Activated CD4-positive, alpha-beta T cell treated with anti-CD3 and anti-CD28 coated beads for 24 hours (primary cell): ENCODE measurements at regions not wholly inside any gene's neighbourhood (a gene's known extent, or its start where the extent isn't known, plus 50 kb on each side); places are given as distances from the start of the nearest gene placed in this dataset.

Source experiments
- DNase-seq, 2 donors: peaks; one replicate each; pipeline ENCODE4 v3.0.0-alpha.2; 2020; ENCODE audit warnings: low read depth in 2 of 2

DNA sequence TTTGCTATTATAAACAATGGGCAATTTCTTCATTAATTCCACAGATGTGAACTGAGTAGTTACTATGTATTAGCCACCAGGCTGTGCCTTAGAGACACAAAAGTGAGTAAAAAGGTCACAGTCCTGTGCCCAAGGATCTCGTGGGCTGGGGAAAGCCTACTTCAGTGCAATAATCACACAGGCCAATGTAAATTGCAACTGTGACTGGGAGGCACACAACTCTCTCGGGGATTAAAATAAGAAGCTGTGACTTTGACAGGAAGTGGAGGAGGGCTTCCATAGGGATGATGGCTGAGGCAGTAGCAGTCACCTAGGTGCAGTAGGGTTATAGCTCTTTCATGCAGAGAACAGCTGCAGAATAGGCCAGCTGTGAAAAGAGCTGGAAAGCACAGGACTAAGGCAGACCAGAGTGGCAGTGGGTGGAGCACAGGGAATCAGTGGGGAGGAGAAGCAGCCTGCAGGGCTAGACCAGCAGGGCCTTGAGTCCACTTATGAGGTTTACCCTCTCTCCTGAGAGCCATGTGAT is 121.9 kb downstream of the MAB21L3 start:
- DNase-seq: no peak

DNA sequence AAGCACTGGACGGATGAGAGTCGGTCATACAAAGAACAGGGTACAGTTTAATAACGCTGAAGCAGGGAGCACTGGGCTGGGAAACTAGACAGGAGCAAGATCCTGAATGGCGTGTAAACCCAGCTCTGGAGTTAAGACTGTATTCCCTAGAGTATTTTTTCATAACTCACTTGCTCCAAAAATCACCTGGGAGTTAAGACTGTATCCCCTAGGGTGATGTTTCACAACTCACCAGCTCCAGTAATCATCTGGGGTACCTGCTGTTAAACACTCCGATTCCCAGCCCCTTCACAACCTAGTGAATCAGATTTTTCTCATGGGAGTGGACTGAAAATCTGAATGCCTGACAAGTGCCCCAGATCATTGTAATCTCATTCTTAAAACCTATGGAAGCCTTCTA is 123.2 kb downstream of the MAB21L3 start:
- no peak for DNase-seq

DNA sequence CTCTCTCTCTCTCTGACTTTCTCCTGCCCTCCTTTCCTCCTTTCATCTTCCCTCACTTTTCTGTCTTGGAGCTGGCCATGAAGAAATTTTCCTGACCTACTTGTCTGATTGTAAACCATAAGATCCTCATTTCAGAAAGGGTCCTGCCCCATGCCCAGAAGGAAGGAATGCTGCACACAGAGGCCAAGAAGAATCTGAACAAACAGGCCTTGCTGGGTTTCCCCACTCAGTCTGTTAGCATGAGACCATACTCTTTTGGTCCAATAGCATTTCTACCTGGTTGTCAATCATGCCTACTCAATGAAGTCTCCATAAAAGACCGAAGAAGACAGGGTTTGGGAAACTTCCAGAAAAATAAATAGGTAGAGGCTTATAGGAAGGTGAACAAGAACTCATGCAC is 128.7 kb downstream of the MAB21L3 start:
- no peak for DNase-seq

DNA sequence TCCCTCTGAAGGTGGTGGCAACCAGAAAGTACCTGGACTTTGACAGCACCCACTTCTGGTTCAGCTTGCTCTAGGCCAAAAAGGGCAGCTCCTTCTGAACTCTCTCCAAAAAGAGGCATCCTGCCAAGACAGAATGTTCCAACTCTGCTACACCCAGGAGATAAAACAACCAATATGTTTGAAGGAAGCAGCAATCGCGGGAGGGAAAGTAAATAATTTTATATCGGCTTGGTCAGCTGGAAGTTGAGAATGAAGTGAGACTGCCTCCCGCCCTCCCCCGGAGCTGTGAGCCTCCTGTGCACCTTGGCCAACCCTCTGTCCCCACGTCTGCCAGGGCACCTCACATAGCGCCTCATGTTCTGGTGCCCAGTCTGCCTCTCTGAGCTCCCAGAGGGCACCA is 130.3 kb upstream of the ATP1A1 start:
- DNase-seq: no peak

DNA sequence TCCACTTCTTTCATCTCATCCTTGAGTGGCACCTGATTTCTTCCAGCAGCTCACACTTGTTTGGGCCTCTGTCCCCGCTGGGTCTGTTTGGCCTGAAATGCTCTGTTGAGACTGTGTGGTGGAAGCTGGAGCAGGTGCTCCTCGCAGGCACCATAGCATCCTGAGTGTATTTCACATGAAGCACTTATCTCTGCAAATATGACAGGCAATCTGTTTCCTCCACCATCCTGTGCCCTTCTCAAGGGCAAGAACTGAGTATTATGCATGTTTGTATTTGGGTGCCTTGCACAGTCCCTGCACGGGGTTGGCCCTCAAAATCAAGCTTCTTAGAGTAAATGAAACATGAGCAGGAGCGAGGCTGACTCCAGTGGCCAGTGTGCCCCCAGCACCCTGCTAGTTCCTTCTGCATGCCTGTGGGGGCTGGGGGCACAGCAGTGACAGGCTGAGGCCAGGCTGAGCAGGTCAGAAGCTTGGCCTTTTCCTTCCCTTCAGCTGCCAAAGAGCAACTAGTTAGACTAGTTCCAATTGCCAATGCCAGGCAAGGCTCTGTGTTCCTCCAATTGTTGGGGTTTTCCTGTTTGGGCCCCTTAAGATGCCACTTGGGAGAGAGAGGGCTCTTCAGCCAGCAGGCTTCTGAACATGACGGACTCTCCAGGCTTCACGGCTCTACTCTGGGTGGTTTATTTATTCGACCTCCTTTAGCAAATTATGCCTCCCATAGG is 129.6 kb upstream of the ATP1A1 start:
- DNase-seq: no peak

DNA sequence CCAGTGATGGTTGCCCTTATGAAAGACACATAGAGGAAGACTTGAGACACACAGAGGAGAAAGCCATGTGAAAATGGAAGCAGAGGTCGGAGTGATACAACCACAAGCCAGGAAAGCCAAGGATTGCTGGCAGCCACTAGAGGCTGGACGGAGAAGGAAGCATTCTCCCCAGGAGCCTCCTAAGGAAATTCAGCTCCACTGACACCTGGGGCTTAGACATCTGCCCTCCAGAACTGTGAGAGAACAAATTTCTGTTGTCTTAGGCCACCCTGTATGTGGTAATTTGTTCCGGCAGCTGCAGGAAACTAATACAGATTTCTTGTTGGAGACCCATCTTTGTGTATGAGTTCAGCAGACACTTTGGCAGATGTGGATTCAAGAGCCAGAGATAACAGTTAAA is 126.9 kb upstream of the ATP1A1 start:
- no peak for DNase-seq

DNA sequence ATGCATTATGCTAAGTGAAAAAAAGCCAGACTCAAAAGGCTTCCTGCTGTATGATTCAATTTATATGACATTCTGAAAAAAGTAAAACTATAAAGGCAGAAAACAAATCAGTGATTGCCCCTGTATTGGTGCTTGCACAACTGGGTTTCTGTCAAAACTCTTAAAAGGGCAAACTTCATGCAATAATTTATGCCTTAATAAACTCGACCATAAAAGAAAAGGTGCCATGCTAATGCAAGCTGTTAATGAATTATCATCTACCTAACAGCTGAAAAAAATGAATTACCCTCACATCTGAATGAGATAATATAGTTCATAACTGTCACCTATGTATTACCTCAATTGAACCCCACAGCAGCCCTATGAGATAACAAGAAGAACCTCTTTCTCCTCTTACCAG is 120.8 kb upstream of the ATP1A1 start:
- no peak for DNase-seq

DNA sequence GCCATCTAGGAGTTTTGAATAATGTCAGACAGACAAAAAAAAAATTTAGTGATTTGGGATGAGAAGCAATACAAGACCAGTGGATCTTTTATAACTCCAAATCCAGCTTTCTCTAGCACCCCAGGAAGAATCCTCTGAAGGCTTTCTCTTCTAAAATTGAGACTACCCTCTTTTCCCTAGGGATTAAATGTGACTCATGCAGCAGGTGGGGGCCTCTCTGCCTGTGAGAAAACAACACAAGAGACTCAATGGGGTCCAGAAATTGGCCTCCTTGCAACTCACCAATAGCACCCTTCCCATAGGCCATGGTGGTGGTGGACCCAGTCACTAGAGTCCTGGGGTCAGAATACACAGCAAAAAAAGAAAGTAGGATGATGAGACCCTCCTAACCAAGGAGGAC is 120.3 kb upstream of the ATP1A1 start:
- DNase-seq: no peak

DNA sequence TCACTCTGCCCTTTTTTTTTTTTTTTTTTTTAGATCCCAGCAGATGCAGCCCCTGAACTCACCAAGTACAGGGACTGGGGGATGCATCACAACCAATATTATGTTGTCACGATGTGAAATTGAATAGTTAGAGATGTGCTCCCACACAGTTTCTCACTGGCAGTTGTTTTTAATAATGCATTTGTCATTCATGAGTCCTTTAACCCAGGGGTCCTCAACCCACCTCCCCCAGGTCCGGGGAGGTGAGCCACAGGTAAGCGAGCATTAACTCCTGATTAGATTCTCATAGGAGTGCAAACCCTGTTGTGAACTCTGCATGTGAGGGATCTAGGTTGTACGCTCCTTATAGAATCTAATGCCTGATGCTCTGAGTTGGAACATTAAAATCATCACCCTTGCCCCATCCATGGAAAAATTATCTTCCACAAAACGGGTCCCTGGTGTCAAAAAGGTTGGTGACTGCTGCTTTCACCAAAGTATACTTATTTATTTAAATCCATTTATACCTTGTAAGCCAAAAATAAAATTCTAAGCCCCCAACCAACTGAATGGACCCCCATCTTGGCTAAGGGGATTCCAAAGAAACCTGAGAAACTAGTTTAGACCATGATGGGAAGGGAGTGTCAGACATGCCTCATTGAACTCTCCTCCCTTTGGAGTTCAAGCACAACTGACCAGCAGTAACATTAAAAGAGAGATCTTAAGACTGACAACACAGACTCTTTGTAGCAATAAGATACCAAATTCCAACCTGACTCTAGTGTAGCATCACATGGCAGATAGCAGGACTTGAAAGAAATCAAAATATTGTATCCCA is 119.3 kb upstream of the ATP1A1 start:
- DNase-seq: no peak

DNA sequence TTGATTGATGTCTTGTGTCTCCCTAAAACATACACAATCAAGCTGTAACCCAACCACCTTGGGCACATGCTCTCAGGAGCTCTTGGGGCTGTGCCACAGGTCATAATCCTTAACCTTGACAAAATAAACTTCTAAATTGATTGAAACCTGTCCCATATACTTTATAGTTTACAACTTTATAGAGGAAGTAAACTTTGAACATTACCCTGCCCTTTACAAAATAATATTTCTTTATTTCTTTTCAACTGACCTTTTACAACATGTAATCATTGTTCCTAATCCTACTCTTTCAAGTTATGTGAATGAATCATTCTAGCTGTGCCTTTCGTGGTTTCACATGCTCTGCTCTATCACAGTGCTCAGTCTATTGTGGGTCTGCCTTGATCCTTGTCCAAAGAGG is 118.3 kb upstream of the ATP1A1 start:
- no peak for DNase-seq

DNA sequence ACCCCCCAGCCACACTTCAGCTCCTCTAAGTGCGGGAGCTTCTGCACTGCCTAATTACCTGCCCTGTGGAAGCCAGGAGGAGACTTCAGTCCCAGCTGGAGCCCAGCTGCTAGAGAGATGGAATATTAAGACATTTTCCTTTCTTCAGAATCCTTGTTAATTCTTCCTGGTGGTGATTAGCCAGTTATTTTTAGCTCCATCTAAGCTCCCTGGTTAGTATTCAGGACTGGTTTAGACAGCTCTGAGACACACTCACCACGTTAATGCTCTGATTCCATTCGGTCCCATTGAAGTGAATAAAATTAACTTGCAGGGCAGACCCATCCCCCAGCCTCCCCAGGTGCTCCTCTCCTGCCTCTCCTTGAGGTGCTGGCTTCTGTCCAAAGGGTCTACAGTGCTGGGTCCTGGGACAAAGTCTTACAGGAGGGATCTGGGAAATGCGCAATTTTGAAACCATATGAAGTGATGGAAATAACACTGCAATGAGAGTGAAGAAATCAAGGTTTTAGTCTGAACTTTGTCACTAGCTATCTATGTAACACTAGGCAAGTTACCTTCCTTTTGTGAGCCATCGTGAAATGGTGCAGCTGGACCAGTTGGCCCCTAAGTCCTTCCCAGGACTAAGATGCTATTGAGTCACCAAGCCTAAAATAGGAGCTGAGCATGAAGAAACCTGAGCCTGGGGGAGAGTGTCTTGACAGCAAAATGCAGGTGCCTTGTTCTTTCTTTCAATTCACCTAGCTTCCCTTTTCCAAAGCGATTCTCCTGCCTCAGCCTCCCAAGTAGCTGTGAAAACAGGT is 117.4 kb upstream of the ATP1A1 start:
- no peak for DNase-seq

DNA sequence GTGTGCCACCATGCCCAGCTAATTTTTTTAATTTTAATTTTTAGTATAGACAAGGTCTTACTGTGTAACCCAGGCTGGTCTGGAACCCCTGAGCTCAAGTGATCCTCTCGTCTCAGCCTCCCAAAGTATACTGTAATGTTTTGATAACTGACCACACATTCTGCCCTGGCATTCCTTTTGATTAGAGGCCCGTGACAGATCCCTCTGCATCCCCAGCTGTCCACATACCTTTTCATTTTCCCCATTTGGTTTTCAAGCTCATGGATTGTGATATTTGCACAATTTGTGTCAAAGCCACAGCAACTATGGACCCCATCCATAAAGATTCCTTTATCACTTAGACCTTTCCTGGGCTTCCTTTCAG is 116.8 kb upstream of the ATP1A1 start:
- no peak for DNase-seq

DNA sequence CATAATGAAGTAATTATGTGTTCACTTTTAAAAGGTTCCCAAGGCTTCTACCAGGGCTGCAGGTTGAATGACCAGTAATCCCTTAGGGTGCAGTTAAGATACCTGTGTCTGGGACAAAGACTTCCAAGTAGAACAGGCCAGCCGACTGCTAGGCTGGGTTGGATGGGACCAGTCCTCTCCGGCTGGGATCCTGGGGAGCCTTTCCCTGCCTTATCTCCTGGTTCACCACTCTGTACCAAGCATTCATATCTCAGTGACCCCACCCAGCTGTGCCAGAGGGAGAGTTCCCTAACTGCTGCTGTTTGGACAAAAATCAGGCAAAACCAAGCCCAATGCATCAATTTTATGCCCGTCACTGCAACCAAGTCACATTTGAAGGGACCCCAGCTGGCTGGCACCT is 116.2 kb upstream of the ATP1A1 start:
- DNase-seq: no peak

DNA sequence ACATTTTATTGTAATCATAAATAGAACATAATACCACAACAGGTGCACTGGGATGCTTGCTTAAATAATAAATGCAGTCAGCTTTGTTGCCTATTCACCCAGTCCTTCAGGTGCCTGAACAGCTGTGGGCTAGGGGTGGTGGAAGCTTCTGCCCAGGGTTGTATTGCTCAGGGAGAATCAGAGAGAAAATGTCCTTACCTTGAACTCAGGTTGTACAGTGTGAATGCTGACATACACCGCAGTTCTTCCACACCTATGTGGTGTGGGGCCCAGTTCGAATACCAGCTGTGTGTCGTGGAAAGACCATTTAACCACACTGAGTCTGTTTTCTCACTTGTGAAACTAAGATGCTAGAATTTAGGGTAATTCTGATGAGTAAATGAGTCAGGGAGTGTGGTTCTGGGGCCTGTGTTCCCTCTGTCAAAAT is 115.7 kb upstream of the ATP1A1 start:
- peak in 1 of 2 donors; percentile 19 for DNase-seq

DNA sequence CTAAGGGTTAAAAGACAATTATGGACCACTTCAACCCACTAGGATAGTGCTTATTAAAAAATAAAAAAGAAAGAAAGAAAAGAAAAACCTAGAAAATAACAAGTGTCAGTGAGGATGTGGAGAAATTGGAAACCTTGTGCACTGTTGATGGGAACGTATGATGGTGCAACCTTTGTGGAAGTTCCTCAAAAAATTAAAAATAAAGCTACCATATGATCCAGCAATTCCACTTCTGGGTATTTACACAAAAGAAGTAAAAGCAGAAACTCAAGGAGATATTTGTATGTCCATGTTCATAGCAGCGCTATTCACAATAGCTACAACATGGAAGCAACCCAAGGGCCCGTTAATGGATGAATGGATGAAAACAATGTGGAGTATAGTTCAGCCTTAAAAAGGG is 115.2 kb upstream of the ATP1A1 start:
- no peak for DNase-seq

DNA sequence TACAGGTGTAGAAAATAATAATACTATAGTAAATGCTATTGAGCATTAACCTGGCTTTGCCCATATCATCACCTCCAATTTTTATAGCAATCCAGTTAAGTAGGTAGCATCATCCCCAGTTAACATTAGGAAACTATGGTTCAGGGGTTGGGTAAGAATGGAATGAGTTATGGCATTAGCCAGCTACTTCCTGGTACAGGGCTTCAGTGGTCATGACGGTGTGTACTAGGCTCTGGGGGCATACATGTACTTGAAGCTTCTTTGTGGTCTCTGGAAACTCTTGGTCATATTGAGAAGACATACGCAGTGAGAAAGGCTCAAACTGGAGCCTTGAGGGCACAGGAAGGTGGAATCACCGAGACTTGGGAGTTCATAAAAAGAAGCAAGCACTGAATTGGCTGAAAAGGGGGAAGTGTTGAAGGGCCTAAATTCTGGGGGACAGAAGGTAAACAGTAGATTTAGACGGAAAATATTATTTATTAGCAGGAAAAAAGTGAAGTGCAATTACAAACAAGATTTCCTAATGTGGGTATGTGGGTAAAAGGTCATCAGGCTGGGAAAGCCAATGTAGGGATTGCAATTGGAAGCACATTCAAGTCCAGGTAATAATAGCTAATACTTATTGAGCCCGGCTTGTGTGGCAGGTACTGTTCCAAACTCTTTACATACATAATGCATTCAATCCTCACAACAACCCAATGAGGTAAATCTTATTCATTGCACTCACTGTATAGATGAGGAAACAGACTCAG is 114.2 kb upstream of the ATP1A1 start:
- DNase-seq: no peak

DNA sequence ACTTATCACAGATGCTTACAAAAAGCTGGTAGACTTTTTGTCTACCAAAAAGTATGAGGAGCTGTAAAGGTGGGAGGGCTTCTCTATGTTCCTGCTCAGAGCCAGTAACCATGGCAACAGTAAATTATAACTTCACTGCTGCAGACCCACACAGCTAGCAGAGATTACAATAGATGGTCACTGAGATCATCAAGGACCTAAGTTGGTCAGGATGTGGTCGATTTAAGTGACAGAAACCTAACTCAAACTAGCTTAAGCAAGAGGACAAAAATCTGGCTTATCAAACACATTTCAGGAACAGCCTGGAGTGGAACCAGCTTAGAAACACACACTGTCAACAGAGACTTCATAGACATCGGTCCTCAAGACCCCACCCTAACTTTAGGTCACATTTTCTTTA is 113.4 kb upstream of the ATP1A1 start:
- DNase-seq: no peak

DNA sequence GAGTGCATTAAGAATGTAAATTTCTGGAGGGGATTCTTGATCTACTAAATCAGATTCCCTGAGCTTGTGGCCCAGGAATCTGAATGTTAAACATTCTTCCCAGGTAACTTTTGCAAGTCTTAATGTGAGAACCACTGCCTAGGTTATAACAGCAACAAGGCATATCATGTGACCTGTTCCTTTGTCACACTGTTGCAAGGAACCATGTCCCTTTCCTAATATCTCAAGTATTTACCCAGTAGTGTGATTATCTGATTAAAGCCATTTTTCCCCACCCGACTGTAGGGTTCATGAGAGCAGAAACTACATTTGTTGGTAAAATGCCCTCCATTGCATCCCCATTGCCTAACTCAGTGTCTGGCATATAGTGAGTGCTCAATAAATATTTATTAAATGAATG is 112.9 kb upstream of the ATP1A1 start:
- no peak for DNase-seq

DNA sequence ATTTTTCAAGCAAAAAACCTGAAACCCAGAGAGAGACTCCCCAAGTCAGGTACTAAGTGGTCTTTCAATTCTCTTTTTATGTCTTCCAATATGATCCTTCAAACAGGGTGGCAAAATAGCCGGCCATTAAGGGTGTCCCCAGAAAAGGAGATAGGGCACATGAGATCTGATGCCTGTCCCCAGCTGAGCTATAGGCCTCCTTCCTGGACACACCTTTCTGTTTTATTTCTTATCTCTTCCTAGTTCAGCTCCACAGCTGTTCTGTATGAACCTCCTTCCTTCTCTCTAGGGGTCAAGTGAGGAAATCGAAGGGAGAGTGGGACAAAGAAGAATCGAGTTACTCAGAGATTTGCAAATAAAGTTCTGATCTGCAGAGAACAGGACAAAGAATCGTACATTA is 112.4 kb upstream of the ATP1A1 start:
- no peak for DNase-seq

DNA sequence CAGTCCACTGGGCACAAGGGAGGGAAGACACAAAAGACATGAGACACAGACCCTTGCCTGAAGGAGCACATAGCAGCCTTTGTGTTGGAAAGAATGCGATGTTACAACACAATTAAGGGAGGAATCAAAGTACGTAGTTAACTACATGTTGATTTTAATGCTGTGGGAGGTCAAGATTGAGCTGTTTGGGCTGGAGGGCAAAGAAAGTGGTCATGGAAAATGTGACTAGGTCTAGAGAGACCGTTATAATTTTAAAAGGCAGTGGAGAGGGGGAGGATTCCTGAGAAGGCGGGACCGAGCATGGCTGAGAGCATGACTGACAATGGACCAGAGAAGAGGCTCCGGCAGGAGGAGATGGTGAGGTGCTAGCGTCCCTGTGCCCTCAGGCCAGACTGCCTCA is 111.8 kb upstream of the ATP1A1 start:
- no peak for DNase-seq

DNA sequence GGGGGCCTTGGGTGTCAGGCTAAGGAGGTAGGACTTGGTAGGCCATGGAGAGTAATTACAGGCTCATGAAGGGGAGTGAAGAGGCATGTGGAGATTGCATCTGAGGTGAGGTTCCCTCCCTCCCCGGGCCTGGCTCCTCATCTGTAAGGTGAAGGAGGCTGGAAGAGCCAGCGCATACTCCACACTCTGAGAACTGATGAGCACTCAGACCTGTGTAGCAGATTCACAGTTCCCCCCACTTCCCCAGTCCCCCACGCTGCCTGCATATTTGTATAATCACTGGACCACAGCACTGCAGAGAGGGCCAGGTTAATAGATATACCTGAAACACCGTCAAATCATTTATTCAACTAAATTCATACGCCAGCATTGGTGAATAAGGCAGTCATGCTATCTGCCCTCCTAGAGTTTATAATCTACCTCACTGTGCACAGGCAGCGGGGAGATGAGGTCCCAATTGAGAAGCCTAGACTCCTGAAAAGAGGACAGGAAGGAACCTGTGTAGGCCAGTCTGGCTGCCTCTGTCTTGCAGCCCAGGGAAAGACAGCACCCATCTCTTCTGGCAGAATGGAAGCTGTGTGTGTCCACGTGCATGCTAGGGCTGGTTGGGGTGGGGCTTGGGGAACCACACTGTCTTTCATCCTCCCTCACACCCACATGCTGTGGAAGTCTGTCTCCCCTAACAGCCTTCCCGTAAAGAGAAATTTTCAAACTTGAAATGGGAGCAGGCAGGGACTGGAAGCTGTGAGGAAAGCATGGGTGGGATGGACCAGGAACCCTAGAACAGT is 110.6 kb upstream of the ATP1A1 start:
- DNase-seq: no peak
